ENCODE measurements at regions not wholly inside any gene's neighbourhood (a gene's known extent, or its start where the extent isn't known, plus 50 kb on each side); places are given as distances from the start of the nearest gene placed in this dataset.

- Histone ChIP-seq H3K36me3 (no peaks in the 10 kb centered on the region), H3K4me1 (no peaks in the 10 kb centered on the region), H3K9me3 (no peaks in the 10 kb centered on the region), H3K4me3 (no peak overlapping the region), H3K27ac (no peak overlapping the region), H3K27me3 (peaks cover 0 to 4% of the 10 kb centered on the region in 2 donors)
- TF ChIP-seq CTCF (IDR thresholded peaks at IDR 0.05): no peak
- TF ChIP-seq POLR2A (IDR thresholded peaks at IDR 0.05): no peak
- no peak for TF ChIP-seq POLR2AphosphoS5 (IDR thresholded peaks at IDR 0.05)
- intact Hi-C loops (cut with DNase I; ENCODE audit: low total_unique reads): no loop called here
- no peak for DNase-seq (ENCODE audit: low spot score in 2 of 2)
Measured at GRCh38 chr15:93372208-93372864, 283.3 kb upstream of the RGMA start.

- Histone ChIP-seq H3K27ac (no peak overlapping the region), H3K4me3 (no peak overlapping the region), H3K27me3 (no peaks in the 10 kb centered on the region), H3K4me1 (no peaks in the 10 kb centered on the region), H3K9me3 (no peaks in the 10 kb centered on the region), H3K36me3 (no peaks in the 10 kb centered on the region)
- TF ChIP-seq CTCF (IDR thresholded peaks at IDR 0.05) (no peak), POLR2AphosphoS5 (IDR thresholded peaks at IDR 0.05) (no peak), POLR2A (IDR thresholded peaks at IDR 0.05) (no peak)
- intact Hi-C loops (cut with DNase I; ENCODE audit: low total_unique reads): no loop called here
- DNase-seq (ENCODE audit: low spot score in 2 of 2): no peak
Measured at GRCh38 chr15:93366387-93367100, 277.5 kb upstream of the RGMA start.

- Histone ChIP-seq H3K27me3 (no peaks in the 10 kb centered on the region), H3K4me1 (no peaks in the 10 kb centered on the region), H3K36me3 (no peaks in the 10 kb centered on the region), H3K27ac (no peak overlapping the region), H3K9me3 (no peaks in the 10 kb centered on the region), H3K4me3 (no peak overlapping the region)
- no peak for DNase-seq (ENCODE audit: low spot score in 2 of 2)
- TF ChIP-seq CTCF (IDR thresholded peaks at IDR 0.05) (no peak), POLR2A (IDR thresholded peaks at IDR 0.05) (no peak), POLR2AphosphoS5 (IDR thresholded peaks at IDR 0.05) (no peak)
- intact Hi-C loops (cut with DNase I; ENCODE audit: low total_unique reads): no loop called here
Measured at GRCh38 chr15:93362821-93363220, 273.8 kb upstream of the RGMA start.

- H3K4me3 ChIP-seq: no peak overlapping the region
- no peaks in the 10 kb centered on the region for H3K27me3 ChIP-seq
- no peaks in the 10 kb centered on the region for H3K36me3 ChIP-seq
- TF ChIP-seq POLR2AphosphoS5 (IDR thresholded peaks at IDR 0.05): no peak
- TF ChIP-seq POLR2A (IDR thresholded peaks at IDR 0.05): no peak
- TF ChIP-seq CTCF (IDR thresholded peaks at IDR 0.05): no peak
- no peak overlapping the region for H3K27ac ChIP-seq
- intact Hi-C loops (cut with DNase I; ENCODE audit: low total_unique reads): no loop called here
- DNase-seq (ENCODE audit: low spot score in 2 of 2): no peak
- no peaks in the 10 kb centered on the region for H3K4me1 ChIP-seq
- H3K9me3 ChIP-seq: no peaks in the 10 kb centered on the region
Measured at GRCh38 chr15:93362203-93362602, 273.2 kb upstream of the RGMA start.

GRCh38 chr15:93361703-93362102 lies 272.7 kb upstream of the RGMA start:
- Histone ChIP-seq H3K4me3 (no peak overlapping the region), H3K27me3 (no peaks in the 10 kb centered on the region), H3K4me1 (no peaks in the 10 kb centered on the region), H3K9me3 (no peaks in the 10 kb centered on the region), H3K36me3 (no peaks in the 10 kb centered on the region), H3K27ac (no peak overlapping the region)
- no peak for DNase-seq (ENCODE audit: low spot score in 2 of 2)
- TF ChIP-seq CTCF (IDR thresholded peaks at IDR 0.05): no peak
- no peak for TF ChIP-seq POLR2A (IDR thresholded peaks at IDR 0.05)
- no peak for TF ChIP-seq POLR2AphosphoS5 (IDR thresholded peaks at IDR 0.05)
- intact Hi-C loops (cut with DNase I; ENCODE audit: low total_unique reads): no loop called here
